Smooth muscle cell (in vitro differentiated cells): ENCODE measurements at regions not wholly inside any gene's neighbourhood (a gene's known extent, or its start where the extent isn't known, plus 50 kb on each side); places are given as distances from the start of the nearest gene placed in this dataset.
A peak's percentile ranks its signal among the peaks of the same experiment; 100 is the strongest.

Experiments used
- DNase-seq: peaks from one replicate; lab custom pipeline; 2025; ENCODE audit not compliant: unreplicated experiment; lab: John Stamatoyannopoulos, UW
- H2AFZ ChIP-seq: fragments of 200-600 bp; sonication (generic); 2 replicates; pipeline ENCODE4 v1.6.0; 2016; ENCODE audit warnings: antibody characterized with exemption, low read depth, mild to moderate bottlenecking
- H3F3A ChIP-seq: fragments of 200-600 bp; sonication (generic); 2 replicates; pipeline ENCODE4 v1.6.0; 2017; ENCODE audit warnings: antibody characterized with exemption, low read depth
- H3K27ac ChIP-seq: fragments of 200-600 bp; sonication (generic); 2 replicates; pipeline ENCODE4 v1.5.1; 2016; ENCODE audit warnings: low read depth, mild to moderate bottlenecking
- H3K27me3 ChIP-seq: fragments of 200-600 bp; sonication (generic); 2 replicates; pipeline ENCODE4 v1.6.1; 2016; ENCODE audit warnings: low read depth, mild to moderate bottlenecking
- H3K36me3 ChIP-seq: fragments of 200-600 bp; sonication (generic); 2 replicates; pipeline ENCODE4 v1.5.1; 2016; ENCODE audit warnings: low read depth
- H3K4me1 ChIP-seq: fragments of 200-600 bp; sonication (generic); 2 replicates; pipeline ENCODE4 v1.5.1; 2016; ENCODE audit warnings: low read depth
- H3K4me2 ChIP-seq: fragments of 200-600 bp; sonication (generic); 2 replicates; pipeline ENCODE4 v1.6.0; 2016; ENCODE audit warnings: mild to moderate bottlenecking
- H3K4me3 ChIP-seq: fragments of 200-600 bp; sonication (generic); 2 replicates; pipeline ENCODE4 v1.5.1; 2016; ENCODE audit warnings: mild to moderate bottlenecking
- H3K79me2 ChIP-seq: fragments of 200-600 bp; sonication (generic); 2 replicates; pipeline ENCODE4 v1.6.0; 2016; ENCODE audit warnings: low read depth, mild to moderate bottlenecking
- H3K9ac ChIP-seq: fragments of 200-600 bp; sonication (generic); 2 replicates; pipeline ENCODE4 v1.6.0; 2016; ENCODE audit warnings: low read depth
- H3K9me3 ChIP-seq: fragments of 200-600 bp; sonication (generic); replicated peaks from 2 replicates; pipeline ENCODE4 v1.5.1; 2016; ENCODE audit warnings: low read depth
- H4K20me1 ChIP-seq: fragments of 200-600 bp; sonication (generic); 2 replicates; pipeline ENCODE4 v1.6.0; 2016; ENCODE audit warnings: low read depth
- CTCF ChIP-seq: fragments of 200-600 bp; sonication (generic); IDR thresholded peaks from 2 replicates; pipeline ENCODE4 v1.5.1; 2017; ENCODE audit warnings: borderline replicate concordance, mild to moderate bottlenecking, antibody characterized with exemption; ENCODE audit not compliant: insufficient read depth, poor library complexity, severe bottlenecking
- WGBS: methylation state at CpG from one replicate; pipeline ENCODE4 v1.1.7; 2016; ENCODE audit warnings: low lambda C conversion rate; 5-methylcytosine and 5-hydroxymethylcytosine counted together

- no peaks in the 10 kb centered on the region for H3K9me3 ChIP-seq
- no peaks in the 10 kb centered on the region for H4K20me1 ChIP-seq
- no peaks in the 10 kb centered on the region for H3K36me3 ChIP-seq
- no peak for DNase-seq
- H3K27me3 ChIP-seq, result no peaks in the 10 kb centered on the region
- 92% methylated on average over 7 of the region's 7 CpGs for WGBS
- no peak overlapping the region for H3K4me2 ChIP-seq
- H3F3A ChIP-seq, result peaks cover 3% of the 10 kb centered on the region
- H3K4me3 ChIP-seq, result no peak overlapping the region
- no peaks in the 10 kb centered on the region for H3K79me2 ChIP-seq
- H3K27ac ChIP-seq, result no peak overlapping the region
- no peak for TF ChIP-seq CTCF
- no peak overlapping the region for H3K9ac ChIP-seq
- H3K4me1 ChIP-seq, result peaks cover 5% of the 10 kb centered on the region
- H2AFZ ChIP-seq, result no peak overlapping the region
Observed at GRCh38 chr10:121121462-121121861, 270.3 kb downstream of the WDR11 start.

GRCh38 chr10:121127151-121127906 lies 276.2 kb downstream of the WDR11 start:
- H3K36me3 ChIP-seq, result no peaks in the 10 kb centered on the region
- H3K4me3 ChIP-seq, result no peak overlapping the region
- H3K9ac ChIP-seq, result no peak overlapping the region
- H4K20me1 ChIP-seq, result no peaks in the 10 kb centered on the region
- no peak for DNase-seq
- TF ChIP-seq CTCF, result no peak
- peak overlapping the region; percentile 57 for H3K27ac ChIP-seq
- H3K4me2 ChIP-seq, result peak overlapping the region; percentile 70
- no peaks in the 10 kb centered on the region for H3K27me3 ChIP-seq
- peak overlapping the region; percentile 42 for H2AFZ ChIP-seq
- H3F3A ChIP-seq, result peaks cover 13% of the 10 kb centered on the region
- H3K79me2 ChIP-seq, result no peaks in the 10 kb centered on the region
- 20% methylated on average over 15 of the region's 15 CpGs for WGBS
- no peaks in the 10 kb centered on the region for H3K4me1 ChIP-seq
- no peaks in the 10 kb centered on the region for H3K9me3 ChIP-seq

GRCh38 chr10:121128164-121128563 lies 277.0 kb downstream of the WDR11 start:
- no peaks in the 10 kb centered on the region for H3K9me3 ChIP-seq
- peak overlapping the region; percentile 70 for H3K4me2 ChIP-seq
- no peak overlapping the region for H2AFZ ChIP-seq
- no peaks in the 10 kb centered on the region for H4K20me1 ChIP-seq
- H3K4me3 ChIP-seq, result no peak overlapping the region
- TF ChIP-seq CTCF, result no peak
- peak overlapping the region; percentile 57 for H3K27ac ChIP-seq
- WGBS, result 32% methylated on average over 10 of the region's 10 CpGs
- no peaks in the 10 kb centered on the region for H3K36me3 ChIP-seq
- no peaks in the 10 kb centered on the region for H3K4me1 ChIP-seq
- H3K27me3 ChIP-seq, result no peaks in the 10 kb centered on the region
- peaks cover 13% of the 10 kb centered on the region for H3F3A ChIP-seq
- DNase-seq, result no peak
- H3K79me2 ChIP-seq, result no peaks in the 10 kb centered on the region
- no peak overlapping the region for H3K9ac ChIP-seq

GRCh38 chr10:121129266-121129665 lies 278.1 kb downstream of the WDR11 start:
- Histone ChIP-seq H3K36me3 (no peaks in the 10 kb centered on the region), H3K9ac (no peak overlapping the region), H3K79me2 (no peaks in the 10 kb centered on the region), H3K4me2 (no peak overlapping the region), H3K27me3 (no peaks in the 10 kb centered on the region), H3K27ac (no peak overlapping the region), H3F3A (peaks cover 13% of the 10 kb centered on the region), H2AFZ (no peak overlapping the region), H3K9me3 (no peaks in the 10 kb centered on the region), H3K4me1 (no peaks in the 10 kb centered on the region), H3K4me3 (no peak overlapping the region), H4K20me1 (no peaks in the 10 kb centered on the region)
- 93% methylated on average over 5 of the region's 5 CpGs for WGBS
- no peak for DNase-seq
- TF ChIP-seq CTCF, result no peak
